ENCODE measurements at regions not wholly inside any gene's neighbourhood (a gene's known extent, or its start where the extent isn't known, plus 50 kb on each side); places are given as distances from the start of the nearest gene placed in this dataset.

DNA sequence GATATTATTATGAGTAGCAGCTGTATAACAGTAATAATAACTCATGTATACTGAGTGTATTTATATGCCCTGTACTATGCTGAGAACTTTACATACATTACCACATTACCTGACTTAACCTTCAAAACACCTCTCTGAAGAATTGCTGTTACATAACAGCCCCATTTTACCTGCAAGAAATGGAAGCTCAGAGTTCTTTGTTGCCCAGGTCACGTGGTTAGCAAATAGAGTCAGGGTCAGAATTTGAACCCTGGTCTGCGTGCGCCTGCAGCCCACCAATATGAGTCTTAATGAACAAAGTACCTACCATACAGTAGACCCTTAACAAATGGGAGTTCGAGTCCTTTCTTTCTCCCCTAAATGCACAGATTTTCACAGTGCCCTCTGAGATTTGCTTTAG lies 101.9 kb downstream of the MCFD2 start:
- no peak overlapping the region for H3K4me3 ChIP-seq (ENCODE audit: low read depth, low read length)
- TF ChIP-seq CTCF (IDR thresholded peaks at IDR 0.05; ENCODE audit: insufficient read depth, low read length, poor library complexity, severe bottlenecking), result no peak
- no peaks in the 10 kb centered on the region for H3K36me3 ChIP-seq (ENCODE audit: control insufficient read depth, insufficient read depth, low read length)
- H3K27me3 ChIP-seq (ENCODE audit: control insufficient read depth, insufficient read depth, low read length), result no peaks in the 10 kb centered on the region
- DNase-seq (ENCODE audit: low read depth), result no peak

DNA sequence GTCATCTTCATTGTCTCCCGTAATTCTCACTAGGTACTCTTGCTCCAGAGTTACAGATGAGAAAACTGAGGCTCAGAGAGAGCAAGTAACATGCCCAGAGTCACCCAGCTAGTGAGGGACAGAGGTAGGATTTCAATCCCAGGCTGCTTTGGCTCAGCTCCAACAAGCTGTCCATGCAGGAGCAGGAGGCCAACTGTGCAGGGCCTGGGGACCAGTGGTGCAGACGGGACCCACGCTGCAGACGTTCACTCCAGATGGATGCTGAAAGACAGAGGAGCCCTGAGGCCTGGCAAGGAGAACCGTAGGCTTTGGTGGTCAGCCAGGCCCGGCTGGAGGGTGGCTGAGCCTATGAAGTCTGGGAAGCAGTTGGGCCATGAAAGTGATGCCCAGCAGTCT lies 102.6 kb downstream of the MCFD2 start:
- H3K27me3 ChIP-seq (ENCODE audit: control insufficient read depth, insufficient read depth, low read length), result no peaks in the 10 kb centered on the region
- no peak for TF ChIP-seq CTCF (IDR thresholded peaks at IDR 0.05; ENCODE audit: insufficient read depth, low read length, poor library complexity, severe bottlenecking)
- no peak overlapping the region for H3K4me3 ChIP-seq (ENCODE audit: low read depth, low read length)
- H3K36me3 ChIP-seq (ENCODE audit: control insufficient read depth, insufficient read depth, low read length), result no peaks in the 10 kb centered on the region
- DNase-seq (ENCODE audit: low read depth), result no peak

Measured in kidney epithelial cell (primary cell).